ENCODE measurements at regions not wholly inside any gene's neighbourhood (a gene's known extent, or its start where the extent isn't known, plus 50 kb on each side); places are given as distances from the start of the nearest gene placed in this dataset.

- no peak for DNase-seq (ENCODE audit: low read depth in 2 of 2)
Measured at GRCh38 chr18:43571078-43571689, 293.9 kb upstream of the SYT4 start.

GRCh38 chr18:43572163-43572562 is 294.9 kb upstream of the SYT4 start:
- DNase-seq (ENCODE audit: low read depth in 2 of 2): no peak

- no peak for DNase-seq (ENCODE audit: low read depth in 2 of 2)
Measured at GRCh38 chr18:43574974-43575373, 297.7 kb upstream of the SYT4 start.

GRCh38 chr18:43578211-43578610 is 300.9 kb upstream of the SYT4 start:
- no peak for DNase-seq (ENCODE audit: low read depth in 2 of 2)

DNA sequence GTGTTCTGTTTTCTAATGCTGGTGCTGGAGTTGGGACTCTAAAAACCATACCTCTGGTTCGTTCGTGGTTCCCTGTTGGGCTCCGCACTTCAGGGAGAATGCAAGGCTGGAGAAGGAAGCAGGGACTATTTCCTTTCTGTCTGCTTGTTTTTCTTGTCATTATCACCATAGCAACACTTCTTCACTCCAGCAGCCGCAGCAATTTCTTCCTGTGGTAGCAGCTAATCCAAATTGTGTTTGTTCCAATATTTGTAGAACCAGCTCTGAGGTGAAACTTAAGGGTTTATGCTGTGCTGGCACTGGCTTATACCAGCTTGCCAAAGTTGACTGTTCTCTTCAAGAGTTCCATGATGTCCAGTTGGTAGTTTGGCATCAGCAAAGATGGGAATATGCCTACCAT is 301.4 kb upstream of the SYT4 start:
- DNase-seq (ENCODE audit: low read depth in 2 of 2): no peak

- no peak for DNase-seq (ENCODE audit: low read depth in 2 of 2)
Measured at GRCh38 chr18:43581936-43582519, 304.7 kb upstream of the SYT4 start.

GRCh38 chr18:43587538-43588153 is 310.4 kb upstream of the SYT4 start:
- DNase-seq (ENCODE audit: low read depth in 2 of 2): no peak

DNA sequence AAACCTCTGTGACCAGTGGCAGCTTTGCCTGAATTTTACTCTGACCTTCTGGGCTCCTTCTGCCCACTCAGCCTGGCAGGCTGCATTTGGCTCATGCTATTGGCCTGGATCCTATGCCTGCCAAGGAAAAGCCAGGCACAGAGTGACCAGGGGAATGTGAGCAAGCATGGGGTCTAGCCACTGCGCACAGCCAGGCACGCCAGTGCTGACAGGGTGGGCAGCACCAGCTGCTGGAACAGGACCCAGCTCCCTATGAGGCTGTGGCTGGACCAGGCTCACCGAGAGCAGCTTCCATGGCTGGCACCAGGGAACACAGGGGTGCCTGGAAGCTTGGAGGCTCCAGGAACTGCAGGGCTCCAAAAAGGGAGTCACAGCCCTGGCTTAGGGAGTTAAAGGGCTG is 311.5 kb upstream of the SYT4 start:
- DNase-seq (ENCODE audit: low read depth in 2 of 2): no peak

GRCh38 chr18:43589611-43590151 is 312.4 kb upstream of the SYT4 start:
- no peak for DNase-seq (ENCODE audit: low read depth in 2 of 2)

DNA sequence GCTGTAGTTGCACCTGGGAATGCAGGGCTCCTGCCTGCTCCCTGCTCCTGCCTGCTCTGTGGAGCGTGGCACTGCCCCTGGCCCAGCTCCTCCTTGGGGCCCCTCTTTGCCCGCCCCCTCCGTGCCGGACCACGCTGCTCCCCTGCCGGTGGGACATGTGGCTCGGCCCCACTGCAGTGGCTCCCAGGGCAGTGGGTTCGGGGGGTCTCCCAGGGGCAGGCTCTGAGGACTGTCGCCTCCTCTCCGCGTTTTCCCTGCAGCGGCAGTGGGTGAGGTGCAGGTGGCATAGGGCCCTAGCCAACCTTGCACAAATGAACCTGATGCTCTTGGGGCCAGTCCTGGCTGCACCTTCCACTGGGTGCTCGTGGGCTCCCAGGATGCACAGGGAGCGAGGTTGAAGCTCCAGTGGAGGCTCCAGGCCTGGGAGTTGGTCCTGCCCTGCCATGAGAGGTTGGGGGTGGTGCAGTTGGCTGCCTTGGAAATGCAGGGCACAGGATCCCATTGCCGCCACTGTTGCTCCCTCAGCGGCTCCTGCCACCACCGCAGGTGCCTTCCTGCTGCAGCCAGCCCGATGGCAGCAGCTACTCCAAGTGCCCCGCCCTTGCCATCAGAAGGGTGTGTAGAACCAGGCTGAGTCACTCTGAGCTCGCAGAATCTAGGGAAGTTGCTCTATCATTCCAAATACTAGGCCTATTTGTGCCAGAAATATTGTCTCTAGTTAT is 313.1 kb upstream of the SYT4 start:
- DNase-seq (ENCODE audit: low read depth in 2 of 2): no peak

GRCh38 chr18:43592269-43592668 is 315.0 kb upstream of the SYT4 start:
- no peak for DNase-seq (ENCODE audit: low read depth in 2 of 2)

GRCh38 chr18:43596105-43596712 is 318.9 kb upstream of the SYT4 start:
- DNase-seq (ENCODE audit: low read depth in 2 of 2): no peak

- DNase-seq (ENCODE audit: low read depth in 2 of 2): no peak
Measured at GRCh38 chr18:43601432-43601831, 324.1 kb upstream of the SYT4 start.

DNA sequence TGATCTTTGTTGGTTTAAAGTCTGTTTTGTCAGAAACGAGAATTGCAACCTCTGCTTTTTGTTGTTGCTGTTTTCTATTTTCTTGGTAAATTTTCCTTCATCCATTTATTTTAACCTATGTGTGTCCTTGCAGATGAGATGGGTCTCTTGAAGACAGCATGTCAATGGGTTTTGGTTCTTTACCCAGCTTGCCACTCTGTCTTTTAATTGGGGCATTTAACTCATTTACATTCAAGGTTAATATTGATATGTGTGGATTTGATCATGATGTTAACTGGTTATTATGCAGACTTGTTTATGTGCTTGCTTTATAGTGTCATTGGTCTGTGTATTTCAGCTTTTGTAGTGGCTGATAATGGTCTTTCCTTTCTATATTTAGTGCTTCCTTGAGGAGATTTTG is 327.9 kb upstream of the SYT4 start:
- DNase-seq (ENCODE audit: low read depth in 2 of 2): no peak

GRCh38 chr18:43606795-43607194 is 329.5 kb upstream of the SYT4 start:
- no peak for DNase-seq (ENCODE audit: low read depth in 2 of 2)

DNA sequence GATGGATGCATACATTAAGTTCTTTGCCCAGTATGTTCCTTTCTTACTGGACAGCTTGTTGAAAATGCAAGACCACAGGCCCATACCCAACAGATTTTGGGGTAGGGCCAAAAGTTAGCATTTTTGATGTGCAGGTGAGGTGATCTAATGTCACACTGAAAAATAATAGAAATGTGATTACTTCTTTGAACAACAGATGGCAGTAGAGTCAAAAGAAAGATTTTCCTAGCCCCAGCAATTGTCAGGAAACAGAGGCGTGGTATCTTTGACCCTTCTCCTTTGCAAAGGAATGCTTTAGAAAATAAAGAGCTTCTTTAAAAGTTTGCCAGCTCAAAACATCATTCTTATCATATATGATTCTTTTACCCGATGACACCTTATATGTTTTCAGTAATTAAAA is 343.6 kb upstream of the SYT4 start:
- no peak for DNase-seq (ENCODE audit: low read depth in 2 of 2)

DNA sequence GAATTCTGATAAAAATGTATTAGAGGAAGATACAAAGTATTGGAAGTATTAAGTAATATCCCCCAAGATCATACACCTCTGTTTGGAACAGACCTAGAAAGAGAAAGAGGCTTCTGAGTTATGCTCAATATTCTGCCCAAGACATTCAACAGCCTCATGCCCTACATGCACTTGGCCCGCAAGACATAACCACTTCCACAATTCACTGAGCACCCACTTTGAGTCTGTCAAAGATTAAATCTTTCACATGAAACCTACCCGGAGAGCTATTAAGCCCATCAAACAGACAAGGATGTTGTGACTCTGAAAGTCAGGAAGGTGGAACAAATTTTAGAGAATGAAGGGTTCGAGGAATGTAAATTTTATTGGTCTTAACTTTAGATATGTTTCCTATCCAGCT is 344.7 kb upstream of the SYT4 start:
- no peak for DNase-seq (ENCODE audit: low read depth in 2 of 2)

GRCh38 chr18:43625582-43625981 is 348.3 kb upstream of the SYT4 start:
- no peak for DNase-seq (ENCODE audit: low read depth in 2 of 2)

- no peak for DNase-seq (ENCODE audit: low read depth in 2 of 2)
Measured at GRCh38 chr18:43627848-43628530, 350.7 kb upstream of the SYT4 start.

GRCh38 chr18:43634994-43635393 is 357.7 kb upstream of the SYT4 start:
- DNase-seq (ENCODE audit: low read depth in 2 of 2): no peak

GRCh38 chr18:43635397-43635796 is 358.1 kb upstream of the SYT4 start:
- no peak for DNase-seq (ENCODE audit: low read depth in 2 of 2)
